H1 (cell line): ENCODE measurements at regions not wholly inside any gene's neighbourhood (a gene's known extent, or its start where the extent isn't known, plus 50 kb on each side); places are given as distances from the start of the nearest gene placed in this dataset.

Experiments used
- CTCF ChIA-PET: fragments of 300-600 bp; sonication (Branson Sonifier 250); formaldehyde crosslinking; loops from one replicate; lab custom pipeline; 2021; ENCODE audit not compliant: partially characterized antibody; lab: Charles Lee
- POLR2A ChIA-PET: fragments of 300-600 bp; sonication (Branson Sonifier 250); formaldehyde crosslinking; loops from one replicate; lab custom pipeline; 2021; ENCODE audit warnings: inconsistent platforms; ENCODE audit not compliant: partially characterized antibody; lab: Charles Lee
- DNase-seq, 2 experiments: peaks; one replicate each; pipeline versions ENCODE4 v3.0.0 to v3.0.0-alpha.2; 2010 to 2022; ENCODE audit warnings: low spot score in 2 of 2, low read depth in 1 of 2, mixed read lengths in 1 of 2
- FAIRE-seq: peaks from 2 replicates; lab custom pipeline; 2011; peaks lifted over from hg19 to GRCh38; lab: Jason Lieb, UNC
- H2AFZ ChIP-seq: 2 replicates; pipeline ENCODE4 v1.8.1; 2012; ENCODE audit warnings: low read length, inconsistent platforms
- H2AK5ac ChIP-seq: 2 replicates; pipeline ENCODE4 v1.6.1; 2013; ENCODE audit warnings: low read depth, low read length
- H2BK120ac ChIP-seq: replicated peaks from 2 replicates; pipeline ENCODE3; 2013; ENCODE audit warnings: low read depth, low read length, inconsistent platforms
- H2BK12ac ChIP-seq: 2 replicates; pipeline ENCODE4 v1.6.1; 2013; ENCODE audit warnings: low read depth, low read length
- H2BK15ac ChIP-seq: 2 replicates; pipeline ENCODE4 v1.6.1; 2013; ENCODE audit warnings: low read length
- H2BK20ac ChIP-seq: 2 replicates; pipeline ENCODE4 v1.6.1; 2013; ENCODE audit warnings: low read length
- H2BK5ac ChIP-seq: 2 replicates; pipeline ENCODE4 v1.6.1; 2013; ENCODE audit warnings: low read depth, low read length
- H3K14ac ChIP-seq: 2 replicates; pipeline ENCODE4 v1.6.1; 2013; ENCODE audit warnings: inconsistent platforms; ENCODE audit not compliant: insufficient read length
- H3K18ac ChIP-seq: 2 replicates; pipeline ENCODE4 v1.6.1; 2013; ENCODE audit warnings: low read length; ENCODE audit errors: extremely low read depth
- H3K23ac ChIP-seq: 2 replicates; pipeline ENCODE4 v1.6.1; 2013; ENCODE audit warnings: inconsistent platforms; ENCODE audit not compliant: insufficient read length
- H3K23me2 ChIP-seq: 2 replicates; pipeline ENCODE4 v1.6.1; 2013; ENCODE audit warnings: low read depth, low read length
- H3K27ac ChIP-seq: 2 replicates; pipeline ENCODE4 v1.6.1; 2011; ENCODE audit warnings: low read depth, low read length, inconsistent platforms
- H3K27me3 ChIP-seq, 4 experiments: replicated peaks in 1 of 4; 1 replicate in 1 of 4; 2 replicates in 3 of 4; pipeline versions ENCODE4 v1.6.1 to v1.8.1; 2011 to 2013; ENCODE audit warnings: low read length in 3 of 4, mild to moderate bottlenecking in 3 of 4, inconsistent platforms in 2 of 4, mixed read lengths in 2 of 4, moderate library complexity in 1 of 4; ENCODE audit not compliant: control insufficient read depth in 3 of 4, insufficient read depth in 3 of 4; ENCODE audit errors: extremely low read depth in 1 of 4
- H3K36me3 ChIP-seq, 4 experiments: 2 replicates each; pipeline versions ENCODE4 v1.6.1 to v1.8.1; 2011 to 2013; ENCODE audit warnings: mild to moderate bottlenecking in 4 of 4, low read length in 3 of 4, moderate library complexity in 2 of 4, control low read depth in 1 of 4, inconsistent platforms in 1 of 4; ENCODE audit not compliant: insufficient read depth in 4 of 4, control insufficient read depth in 2 of 4
- H3K4ac ChIP-seq: replicated peaks from 2 replicates; pipeline ENCODE3; 2013; ENCODE audit warnings: low read length, low read depth, mixed read lengths, inconsistent platforms; ENCODE audit not compliant: insufficient read length
- H3K4me1 ChIP-seq, 4 experiments: replicated peaks in 1 of 4; 1 replicate in 1 of 4; 2 replicates in 3 of 4; pipeline versions ENCODE4 v1.6.1 to v1.8.1; 2011 to 2013; ENCODE audit warnings: low read length in 3 of 4, inconsistent platforms in 2 of 4, mixed read lengths in 1 of 4; ENCODE audit not compliant: insufficient read depth in 4 of 4, control insufficient read depth in 3 of 4
- H3K4me2 ChIP-seq, 2 experiments: 2 replicates each; pipeline versions ENCODE4 v1.6.1 to v1.8.1; 2011 to 2013; ENCODE audit warnings: low read depth in 2 of 2, low read length in 2 of 2, control low read depth in 1 of 2, inconsistent platforms in 1 of 2, mild to moderate bottlenecking in 1 of 2; ENCODE audit not compliant: insufficient read depth in 1 of 2
- H3K4me3 ChIP-seq, 4 experiments: fragments of 200-600, 300-600 bp in 1 of 4; sonication (generic), shearing (Covaris generic), sonication (Bioruptor Twin) in 1 of 4; 2 replicates each; pipeline versions ENCODE4 v1.5.1 to v1.8.1; 2011 to 2016; ENCODE audit warnings: low read length in 4 of 4, low read depth in 3 of 4, control low read depth in 2 of 4, inconsistent platforms in 2 of 4, mild to moderate bottlenecking in 2 of 4, mixed read lengths in 1 of 4, moderate library complexity in 1 of 4; ENCODE audit not compliant: insufficient read depth in 2 of 4; ENCODE audit errors: extremely low read depth in 1 of 4
- H3K56ac ChIP-seq: replicated peaks from 2 replicates; pipeline ENCODE3; 2013; ENCODE audit warnings: low read depth, mild to moderate bottlenecking, mixed read lengths, low read length, inconsistent platforms; ENCODE audit not compliant: insufficient read length
- H3K79me1 ChIP-seq: 2 replicates; pipeline ENCODE4 v1.6.1; 2013; ENCODE audit warnings: low read depth, low read length, control low read depth
- H3K79me2 ChIP-seq, 2 experiments: 2 replicates each; pipeline versions ENCODE4 v1.6.1 to v1.8.1; 2012 to 2013; ENCODE audit warnings: low read length in 2 of 2, mild to moderate bottlenecking in 2 of 2, inconsistent platforms in 1 of 2; ENCODE audit not compliant: insufficient read depth in 2 of 2, control insufficient read depth in 1 of 2
- H3K9ac ChIP-seq, 4 experiments: replicated peaks in 1 of 4; 1 replicate in 1 of 4; 2 replicates in 3 of 4; pipeline versions ENCODE4 v1.6.1 to v1.8.1; 2011 to 2013; ENCODE audit warnings: low read depth in 3 of 4, low read length in 3 of 4, control low read depth in 2 of 4, mild to moderate bottlenecking in 2 of 4, moderate library complexity in 2 of 4, inconsistent platforms in 1 of 4; ENCODE audit errors: extremely low read depth in 1 of 4
- H3K9me3 ChIP-seq, 2 experiments: 2 replicates each; pipeline versions ENCODE4 v1.6.1 to v1.8.1; 2012 to 2013; ENCODE audit warnings: mild to moderate bottlenecking in 2 of 2, moderate library complexity in 2 of 2, control low read depth in 1 of 2, inconsistent platforms in 1 of 2, low read depth in 1 of 2, low read length in 1 of 2, mixed read lengths in 1 of 2; ENCODE audit not compliant: insufficient read depth in 2 of 2
- H4K20me1 ChIP-seq, 2 experiments: replicated peaks in 1 of 2; 2 replicates each; pipeline versions ENCODE3 to v1.8.1; 2011 to 2013; ENCODE audit warnings: inconsistent platforms in 2 of 2, low read length in 2 of 2, mild to moderate bottlenecking in 1 of 2; ENCODE audit not compliant: insufficient read depth in 2 of 2, control insufficient read depth in 1 of 2
- H4K5ac ChIP-seq: 2 replicates; pipeline ENCODE4 v1.6.1; 2013; ENCODE audit warnings: low read length, low read depth, mixed read lengths, inconsistent platforms; ENCODE audit not compliant: insufficient read length
- H4K8ac ChIP-seq: 2 replicates; pipeline ENCODE4 v1.8.0; 2013; ENCODE audit warnings: mild to moderate bottlenecking, moderate library complexity, low read length, inconsistent platforms; ENCODE audit not compliant: insufficient read depth; ENCODE audit errors: extremely low read depth
- H4K91ac ChIP-seq: replicated peaks from 2 replicates; pipeline ENCODE3; 2013; ENCODE audit warnings: low read length, mixed read lengths, inconsistent platforms; ENCODE audit not compliant: insufficient read length
- BRCA1 ChIP-seq: IDR thresholded peaks from 2 replicates; pipeline ENCODE4 v1.6.1; 2012; ENCODE audit warnings: low read depth, low read length, improper control_type of control experiment
- KDM1A ChIP-seq: fragments of 200-600, 300-600 bp; sonication (generic); IDR thresholded peaks from 2 replicates; pipeline ENCODE4 v1.7.1; 2016; ENCODE audit warnings: mild to moderate bottlenecking, low read length, borderline replicate concordance
- WGBS, 2 experiments: shearing (Covaris generic) in 1 of 2; methylation state at CpG; one replicate each; pipeline versions ENCODE4 v1.1.6 to v1.1.7; 2013 to 2015; ENCODE audit warnings: low lambda C conversion rate in 2 of 2, mixed read lengths in 2 of 2, inconsistent platforms in 1 of 2, low coverage in 1 of 2, missing lambda C conversion rate in 1 of 2; ENCODE audit not compliant: insufficient replicate concordance in 2 of 2, insufficient coverage in 1 of 2, insufficient read length in 1 of 2; ENCODE audit errors: extremely low coverage in 1 of 2, missing lambda C conversion rate in 1 of 2; 5-methylcytosine and 5-hydroxymethylcytosine counted together

DNA sequence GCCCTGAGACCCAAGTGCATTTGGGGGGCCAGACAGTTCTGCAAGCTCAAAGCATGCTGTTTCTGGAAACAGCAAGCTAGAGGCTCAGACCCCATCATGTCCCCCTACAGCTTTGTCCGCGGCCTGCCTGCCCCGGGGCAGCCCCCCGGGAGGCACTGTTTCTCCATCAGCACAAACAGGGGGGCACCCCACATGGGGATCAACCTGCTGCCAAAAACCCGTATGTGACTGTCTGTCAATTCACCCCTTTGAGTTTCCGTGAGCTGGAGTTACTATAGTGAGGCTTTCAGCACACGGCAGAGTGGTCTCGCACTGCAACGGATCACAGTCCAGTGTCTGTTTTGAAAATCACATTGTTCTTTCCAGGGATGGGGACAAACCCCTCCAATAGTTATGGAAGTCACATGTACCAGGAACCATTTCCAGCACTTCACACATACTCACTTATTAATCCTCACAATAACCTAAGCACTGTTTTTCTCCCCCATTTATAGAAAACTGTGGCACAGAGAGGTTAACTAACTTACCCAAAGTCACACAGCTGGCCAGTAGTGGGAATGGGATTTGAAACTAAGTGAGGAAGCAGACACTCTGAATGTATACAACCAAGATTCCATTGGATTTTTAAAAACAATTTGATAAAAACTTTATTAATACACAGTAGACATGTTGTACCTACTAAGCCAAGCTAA is 269.0 kb downstream of the C16orf95 start:
- H4K5ac ChIP-seq = no peak overlapping the region
- H4K91ac ChIP-seq = no peak overlapping the region
- H2BK20ac ChIP-seq = no peak overlapping the region
- CTCF ChIA-PET = interaction anchor here (0.5 to 3.7 kb wide), 11 partner anchors 8 to 1875 kb away, joined by 3 to 22 read pairs (median 3); no protein-coding TSS in a partner anchor
- no peak for DNase-seq
- TF ChIP-seq BRCA1 (no peak), KDM1A (peak; percentile 55; the same call in 1 of the 2 replicates)
- TF ChIP-seq, all 59 proteins: peak for 1
- Histone ChIP-seq H3K27ac (no peak overlapping the region), H2BK5ac (no peak overlapping the region), H3K18ac (no peak overlapping the region), H2AK5ac (no peak overlapping the region), H3K4ac (no peak overlapping the region), H3K14ac (no peak overlapping the region), H3K27me3 (no peaks in the 10 kb centered on the region), H3K79me2 (no peaks in the 10 kb centered on the region), H4K8ac (no peak overlapping the region), H3K4me3 (no peak overlapping the region), H2BK12ac (no peak overlapping the region), H3K9me3 (no peaks in the 10 kb centered on the region), H3K23me2 (no peaks in the 10 kb centered on the region), H2BK15ac (no peak overlapping the region), H3K9ac (no peak overlapping the region), H3K79me1 (no peaks in the 10 kb centered on the region), H4K20me1 (peaks cover 0 to 2% of the 10 kb centered on the region in 2 experiments), H3K36me3 (no peaks in the 10 kb centered on the region), H3K4me1 (peaks cover 3 to 11% (median 8%) of the 10 kb centered on the region in 4 experiments; a peak in 6 of 7 replicates), H2AFZ (0 out of 2 replicates have a peak overlapping the region, but pooled peaks have one; percentile 54), H2BK120ac (no peak overlapping the region), H3K4me2 (no peak overlapping the region), H3K56ac (no peak overlapping the region), H3K23ac (no peak overlapping the region)
- FAIRE-seq = no peak
- 82% methylated on average over 9 of the region's 9 CpGs; no CpG with 5 or more reads in 1 of the 2 experiments for WGBS, 2 experiments
- POLR2A ChIA-PET = interaction anchor here (1.5 kb wide), 1 partner anchor 15 kb away, joined by 5 read pairs; no protein-coding TSS in a partner anchor
